SW 1271 (cell line): ENCODE measurements at regions not wholly inside any gene's neighbourhood (a gene's known extent, or its start where the extent isn't known, plus 50 kb on each side); places are given as distances from the start of the nearest gene placed in this dataset.

Source experiments
- DNase-seq, 2 experiments: peaks; one replicate each; lab custom pipeline; 2025; lab: John Stamatoyannopoulos, UW

DNA sequence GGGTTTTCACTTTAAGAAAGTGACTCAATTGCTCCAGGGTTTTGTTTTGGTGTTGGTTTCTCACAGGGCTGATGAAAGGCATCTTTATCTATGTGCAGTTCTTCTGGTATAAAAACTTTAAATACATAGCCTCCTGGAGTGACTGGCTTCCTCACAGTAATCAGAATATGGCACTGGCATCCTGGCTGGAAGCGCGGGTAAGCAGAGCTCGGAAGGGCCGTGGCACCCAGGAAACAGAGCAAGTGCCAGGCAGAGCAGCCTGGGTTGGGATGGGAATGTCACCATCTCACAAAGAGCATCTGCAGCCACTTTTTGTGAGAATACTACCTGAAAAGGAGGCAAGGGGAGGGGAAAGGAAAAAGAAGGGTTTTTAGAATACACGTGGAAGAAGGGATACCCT is 534.7 kb downstream of the PLCL1 start:
- no peak for DNase-seq

DNA sequence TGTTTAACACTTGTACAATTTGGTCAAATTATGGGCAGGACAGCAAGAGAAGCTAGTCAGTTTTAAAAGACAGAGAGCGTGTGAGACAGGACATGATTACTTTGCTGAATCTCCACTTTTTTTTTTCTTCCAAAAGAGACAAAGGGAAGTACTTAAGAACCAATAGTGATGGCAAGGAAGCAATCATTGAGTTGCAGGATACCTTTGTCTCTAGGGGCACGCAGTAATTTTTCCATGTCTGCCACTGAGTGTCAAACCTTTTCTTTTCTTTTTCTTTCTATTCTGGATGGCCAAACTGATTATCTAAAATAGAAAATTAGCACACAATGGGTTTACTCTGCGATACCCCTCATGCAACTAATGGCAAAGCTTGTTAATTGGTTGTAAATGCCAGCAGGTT is 533.0 kb downstream of the PLCL1 start:
- DNase-seq: no peak

DNA sequence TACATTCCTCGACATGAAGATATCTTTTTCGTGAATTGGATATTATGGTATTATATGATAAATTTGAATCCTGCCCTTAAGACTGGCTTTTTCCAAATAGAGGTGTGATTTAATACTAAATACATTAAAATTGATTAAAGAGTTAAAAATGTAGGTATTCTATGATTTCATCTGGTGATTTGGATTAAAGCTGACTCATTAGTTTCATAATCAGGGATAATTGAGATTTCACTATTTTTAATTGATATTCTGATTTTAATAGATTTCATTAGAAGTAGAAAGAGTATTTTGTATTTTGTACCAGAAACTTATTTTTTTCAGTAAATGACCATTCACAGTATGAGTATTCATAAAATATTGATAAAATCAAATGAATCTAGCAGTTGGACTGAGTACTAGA is 524.1 kb downstream of the PLCL1 start:
- no peak for DNase-seq

DNA sequence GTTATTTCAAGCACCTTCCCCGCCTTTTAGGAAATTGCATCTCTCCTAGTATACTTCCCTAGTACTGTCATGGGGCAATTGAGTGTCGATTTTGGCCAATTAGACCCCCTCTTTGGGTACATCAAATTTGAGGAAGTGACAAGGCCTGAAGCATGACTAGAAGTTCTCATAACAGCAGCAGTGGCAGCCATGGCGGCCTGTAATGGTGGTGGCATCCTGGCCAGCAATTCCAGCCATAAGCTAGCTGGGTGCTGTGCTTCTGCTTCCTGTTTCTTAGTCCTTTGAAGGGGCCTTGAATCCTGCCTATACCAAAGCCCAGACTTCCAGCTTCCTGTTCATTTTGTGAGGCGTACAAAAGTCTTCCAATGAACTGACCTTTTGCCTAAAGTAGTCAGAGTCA is 523.1 kb downstream of the PLCL1 start:
- DNase-seq: no peak

DNA sequence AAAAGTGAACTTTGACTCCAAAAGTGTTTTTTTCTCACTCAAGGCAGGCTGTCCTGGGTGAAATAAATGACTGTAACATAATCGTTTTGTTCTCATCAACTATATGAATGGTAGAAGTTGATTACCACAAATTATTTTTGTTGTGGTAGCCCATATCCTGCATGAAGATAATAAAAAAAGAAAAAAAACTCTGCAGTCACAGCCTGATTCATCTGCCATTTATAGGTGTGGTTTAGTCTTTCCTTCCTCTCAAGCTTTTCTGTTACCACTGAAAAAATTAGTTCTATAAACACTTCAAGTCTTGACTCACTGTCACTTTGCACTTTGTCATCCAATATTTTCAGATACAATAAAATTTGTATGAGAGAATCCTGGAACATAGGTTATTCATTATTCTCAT is 522.0 kb downstream of the PLCL1 start:
- DNase-seq: no peak

DNA sequence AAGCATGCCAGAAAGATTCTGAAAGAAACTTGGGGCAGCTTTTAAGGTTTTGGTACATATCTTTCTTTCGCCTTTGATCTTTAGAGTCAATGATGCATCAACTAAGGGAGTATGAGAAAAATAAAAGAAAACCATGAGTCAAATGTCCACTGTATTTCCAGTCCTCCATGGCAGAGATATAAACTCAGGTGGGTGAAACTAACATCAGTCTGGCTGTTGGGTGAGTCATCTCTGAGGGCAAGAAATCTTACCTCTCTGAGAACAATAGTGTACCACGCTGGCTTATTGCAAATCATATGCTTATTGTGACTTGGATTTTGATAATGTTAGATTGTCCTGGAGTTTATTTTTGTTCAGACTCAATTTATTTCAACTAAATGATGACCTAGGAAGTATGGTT is 521.0 kb downstream of the PLCL1 start:
- no peak for DNase-seq

DNA sequence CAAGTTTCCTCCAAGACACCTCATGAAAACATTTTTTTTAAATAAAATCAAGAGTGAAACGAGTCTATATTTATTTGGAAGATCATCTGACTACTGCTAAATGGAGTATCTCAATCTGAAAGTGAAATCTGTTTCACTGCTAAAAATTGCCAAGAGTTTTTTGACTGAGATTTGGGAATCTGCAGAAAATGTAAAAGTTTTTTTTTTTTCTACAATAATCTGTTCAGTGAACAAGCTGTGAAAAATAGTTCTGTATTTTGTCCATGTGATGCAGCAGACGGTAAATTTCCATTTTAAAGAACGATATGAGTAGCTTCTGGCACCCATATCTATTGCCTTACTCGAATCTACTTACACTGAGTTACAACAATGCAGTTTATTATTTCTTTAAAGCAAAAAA is 519.7 kb downstream of the PLCL1 start:
- DNase-seq: no peak

DNA sequence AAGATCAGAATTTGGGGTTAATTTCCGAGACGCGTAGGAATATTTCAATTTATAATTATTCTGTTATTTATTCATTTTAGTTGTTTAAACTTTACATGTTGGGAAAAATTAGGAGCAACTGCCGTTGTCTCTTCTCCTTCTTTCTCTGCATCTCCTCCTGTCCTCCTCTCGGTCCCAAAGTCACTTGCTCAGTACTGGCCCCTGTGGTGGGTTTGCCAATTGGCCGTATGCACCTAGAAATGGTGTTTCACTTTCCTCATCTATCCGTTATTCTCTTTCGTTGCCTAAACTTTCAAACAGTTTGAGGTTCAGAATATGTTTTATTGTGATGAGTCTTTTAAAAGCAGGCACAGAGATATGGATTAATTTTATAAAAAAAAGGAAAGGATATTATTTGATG is 517.9 kb downstream of the PLCL1 start:
- no peak for DNase-seq

DNA sequence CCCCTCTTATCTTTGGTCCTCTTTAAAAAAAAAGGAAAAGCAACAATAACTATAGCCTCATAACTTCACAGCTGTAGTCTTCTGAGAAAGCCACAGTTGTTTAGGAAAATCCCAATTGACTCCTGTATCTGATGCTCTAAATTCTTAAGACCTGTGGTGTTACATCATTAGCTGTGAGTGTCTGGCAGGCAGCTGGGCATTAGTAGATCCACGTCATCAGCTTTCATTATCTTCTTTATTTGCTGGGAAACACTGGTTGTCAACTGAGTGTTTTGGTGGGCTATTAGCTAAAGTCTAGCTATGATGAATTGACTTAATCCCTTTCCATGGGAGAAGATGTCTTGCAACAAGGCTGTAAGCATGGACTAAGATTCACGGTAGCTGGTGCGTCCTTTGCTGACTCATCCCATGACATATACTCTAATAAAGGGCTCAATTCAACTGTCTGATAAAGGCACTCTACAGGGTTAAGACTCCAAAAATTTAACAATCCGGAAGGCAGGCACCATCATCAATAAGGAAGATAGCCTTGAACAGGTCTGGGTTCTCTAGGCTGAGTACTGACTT is 517.2 kb downstream of the PLCL1 start:
- no peak for DNase-seq

DNA sequence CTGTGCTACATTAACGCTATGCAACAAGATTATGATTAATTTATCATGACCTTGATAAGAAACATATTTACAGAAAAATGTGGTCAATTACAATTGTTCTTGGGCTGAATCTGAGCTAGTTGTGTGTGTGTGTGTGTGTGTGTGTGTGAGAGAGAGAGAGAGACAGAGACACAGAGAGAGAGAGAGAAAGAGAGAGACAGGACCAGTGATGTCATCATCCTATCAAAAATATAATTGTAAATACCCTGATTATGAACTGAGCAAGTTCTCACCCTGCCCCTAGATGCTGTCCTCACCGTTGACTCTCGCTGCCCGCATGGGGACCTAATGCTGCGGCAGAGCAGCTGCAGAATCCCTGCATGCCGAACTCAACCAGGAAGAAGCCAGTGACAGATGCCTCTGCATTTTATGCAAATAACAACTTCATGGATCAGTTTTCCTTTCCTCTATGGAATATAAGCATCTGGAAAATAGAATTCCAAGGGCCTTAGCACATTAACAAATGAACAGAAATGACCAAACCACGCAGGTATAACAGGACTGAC is 512.5 kb downstream of the PLCL1 start:
- DNase-seq: no peak

DNA sequence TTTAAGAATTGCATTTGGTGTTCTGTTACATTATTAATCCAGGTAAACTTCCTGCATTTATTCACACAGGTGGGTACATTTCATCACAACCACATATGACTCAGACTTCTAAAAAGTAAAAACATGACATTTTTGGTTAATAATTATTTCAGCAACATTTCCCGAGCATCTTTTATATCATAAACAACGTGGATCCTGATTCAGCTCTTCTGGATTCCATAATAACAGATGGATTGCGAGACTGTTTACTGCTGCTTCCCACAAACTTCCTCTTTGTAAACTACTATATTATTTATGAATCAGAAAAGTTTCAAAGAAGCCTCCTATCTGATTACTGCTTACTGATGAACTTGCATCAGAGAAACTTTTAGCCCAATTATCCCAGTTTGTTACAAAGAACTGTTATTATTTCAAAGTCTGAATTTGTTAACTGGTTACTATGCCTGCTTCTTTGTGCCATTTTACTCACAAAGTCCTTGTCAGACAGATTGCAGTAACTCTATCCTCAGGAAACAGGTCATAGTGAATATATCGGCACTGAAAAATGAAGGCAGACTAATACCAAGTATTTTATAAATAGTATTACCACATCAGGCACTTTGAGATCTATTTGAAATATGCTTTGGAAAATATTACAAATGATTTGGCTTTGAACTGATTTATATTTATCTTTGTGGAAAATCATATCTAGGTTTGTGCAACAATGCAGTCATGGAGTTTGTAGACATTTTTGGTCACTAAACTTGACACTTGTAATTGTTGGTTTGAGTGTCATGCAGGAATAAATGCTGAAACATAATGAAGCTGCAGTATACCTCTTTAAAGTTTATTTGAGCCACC is 511.6 kb downstream of the PLCL1 start:
- DNase-seq: no peak

DNA sequence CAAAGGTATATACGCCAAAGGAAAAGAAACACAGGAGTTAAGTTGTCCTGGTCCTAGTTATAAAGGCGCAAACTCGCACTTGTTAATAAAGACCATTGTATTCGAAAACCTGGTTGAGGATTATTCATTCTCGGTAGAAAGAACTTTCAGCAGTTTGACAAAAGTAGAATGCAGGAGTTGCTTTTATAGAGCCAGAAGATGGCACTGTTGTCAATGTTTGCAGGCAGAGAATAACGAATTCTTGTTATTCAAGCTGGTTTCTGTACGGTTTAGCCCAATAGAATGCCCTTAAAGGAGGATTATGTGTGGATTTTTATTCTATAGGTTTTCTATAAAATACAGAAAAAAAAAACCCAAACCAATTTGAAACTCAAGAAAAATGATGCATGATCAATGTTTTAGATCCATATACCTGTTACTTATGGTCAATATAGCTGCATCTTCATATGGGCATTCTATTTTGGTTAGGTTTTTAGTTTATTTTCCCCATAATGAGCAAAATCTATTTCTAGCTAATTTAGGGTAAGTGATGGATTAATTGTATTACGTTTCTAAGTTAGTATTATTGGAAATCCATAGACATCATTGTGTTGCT is 510.3 kb downstream of the PLCL1 start:
- peak; percentile 22 to 47 for DNase-seq

DNA sequence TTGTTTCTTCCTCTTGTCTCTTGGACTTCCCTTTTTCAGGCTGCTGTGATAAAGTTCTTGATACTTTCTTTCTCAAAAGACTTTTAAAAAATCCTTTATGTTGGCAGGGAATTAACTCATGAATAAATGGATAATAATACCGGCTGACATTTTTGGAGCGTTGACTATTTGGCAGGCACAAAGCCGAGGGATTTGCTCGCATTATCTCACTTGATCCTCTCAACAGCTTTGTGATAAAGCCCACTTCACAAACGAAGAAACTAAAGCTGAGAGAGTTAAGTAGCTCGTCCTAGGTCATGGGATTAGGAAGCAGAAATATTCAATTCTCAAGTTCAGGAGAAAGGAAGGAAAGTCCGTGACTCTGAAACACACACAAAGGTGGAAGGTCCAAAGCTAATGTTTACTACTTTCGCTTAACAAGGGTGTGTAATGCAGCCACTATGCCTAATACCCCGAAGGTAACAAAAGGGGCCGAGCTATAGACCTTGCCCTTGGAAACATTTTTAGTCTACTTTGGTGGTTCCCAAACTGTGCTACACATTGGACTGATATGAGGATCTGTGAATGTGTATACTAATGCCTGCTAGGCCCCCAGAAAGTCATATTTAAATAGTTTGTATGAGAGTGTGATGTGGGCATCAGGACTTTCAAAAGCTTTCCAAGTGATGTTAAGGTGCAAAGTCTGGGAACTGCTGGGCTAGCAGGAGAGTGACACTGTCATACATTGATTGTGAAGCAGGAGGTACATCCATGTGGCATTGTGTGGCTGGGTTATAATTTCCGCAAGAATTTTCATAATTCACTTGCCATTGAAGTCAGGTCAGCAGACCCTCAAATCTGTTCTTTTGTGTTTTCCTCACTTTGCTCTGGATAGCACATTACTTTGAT is 508.4 kb downstream of the PLCL1 start:
- DNase-seq: no peak

DNA sequence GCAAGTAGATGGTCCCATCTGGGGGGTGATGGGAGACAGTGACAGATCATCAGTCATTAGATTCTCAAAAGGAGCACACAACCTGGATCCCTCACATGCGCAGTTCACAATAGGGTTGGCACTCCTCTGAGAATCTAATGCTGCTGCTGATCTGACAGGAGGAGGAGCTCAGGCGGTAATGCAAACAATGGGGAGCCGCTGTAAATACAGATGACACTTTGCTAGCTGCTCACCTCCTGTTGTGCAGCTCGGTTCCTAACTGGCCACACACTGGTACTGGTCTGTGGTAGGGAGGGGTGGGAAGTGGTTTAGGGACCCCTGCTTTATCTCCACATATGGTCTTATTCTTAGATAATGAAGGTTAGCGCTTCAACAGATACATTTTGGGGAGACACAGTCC is 506.6 kb downstream of the PLCL1 start:
- DNase-seq: no peak

DNA sequence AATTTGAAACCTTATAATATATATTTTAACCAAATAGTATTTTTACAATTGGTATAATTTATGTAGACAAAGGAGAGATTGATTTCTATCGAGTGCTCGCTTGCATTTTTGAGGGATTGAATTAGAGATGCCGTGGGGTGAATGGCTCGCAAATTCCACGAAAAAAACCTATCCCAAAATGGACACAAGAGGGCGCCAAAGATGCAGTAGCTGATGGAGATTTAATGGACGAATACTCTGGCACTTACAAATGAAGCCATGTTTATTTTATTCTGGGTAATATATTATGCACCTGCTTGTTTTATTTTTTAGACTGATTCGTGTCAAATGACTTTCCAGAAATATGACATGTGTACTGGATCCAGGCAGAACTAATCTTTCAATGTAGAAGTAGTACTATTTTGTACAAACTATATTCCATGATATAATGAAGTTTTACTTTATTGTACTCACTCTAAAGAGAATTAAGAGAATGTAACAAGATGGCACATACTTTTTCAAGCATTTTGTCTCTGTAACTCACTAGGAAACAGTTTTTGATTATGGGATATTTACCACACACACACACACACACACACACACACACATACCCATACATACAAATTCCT is 505.4 kb downstream of the PLCL1 start:
- peak in 1 of 2 experiments; percentile 42 for DNase-seq

DNA sequence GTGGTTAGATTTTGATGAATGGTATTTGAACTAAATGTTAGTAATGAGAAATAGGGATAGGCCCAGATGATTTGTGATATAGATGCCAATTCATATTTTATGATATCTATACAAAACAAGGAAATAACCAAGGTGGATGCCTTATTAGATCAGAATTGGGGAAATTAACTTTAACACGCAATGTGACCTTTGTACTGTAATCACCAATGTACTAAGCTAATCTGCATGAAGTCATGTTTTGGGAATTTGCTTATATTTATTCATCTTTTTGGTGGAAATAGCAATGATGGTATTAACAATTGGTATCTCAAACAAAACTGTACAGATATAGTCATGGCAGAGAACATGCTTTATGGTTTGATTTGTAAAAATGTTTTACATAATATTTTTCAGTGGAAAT is 504.7 kb downstream of the PLCL1 start:
- no peak for DNase-seq

DNA sequence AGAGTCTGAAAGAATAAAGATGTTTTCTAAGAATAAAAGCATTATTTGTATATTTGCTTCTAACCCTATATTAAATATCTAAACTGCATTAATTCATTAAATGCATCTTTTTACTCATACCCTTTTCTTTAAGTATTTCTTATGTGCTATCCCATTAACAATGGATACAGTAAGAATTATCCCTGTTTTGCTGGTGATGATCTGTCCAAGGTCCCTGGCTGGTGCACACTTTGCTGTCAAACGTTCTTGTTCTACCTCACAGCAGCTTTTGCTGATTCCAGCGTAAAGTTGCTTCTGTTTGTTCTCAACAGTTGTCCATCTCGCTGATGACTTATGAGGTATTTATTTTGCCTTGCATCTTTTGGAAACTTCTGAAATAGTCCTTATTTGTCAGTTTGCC is 504.0 kb downstream of the PLCL1 start:
- no peak for DNase-seq

DNA sequence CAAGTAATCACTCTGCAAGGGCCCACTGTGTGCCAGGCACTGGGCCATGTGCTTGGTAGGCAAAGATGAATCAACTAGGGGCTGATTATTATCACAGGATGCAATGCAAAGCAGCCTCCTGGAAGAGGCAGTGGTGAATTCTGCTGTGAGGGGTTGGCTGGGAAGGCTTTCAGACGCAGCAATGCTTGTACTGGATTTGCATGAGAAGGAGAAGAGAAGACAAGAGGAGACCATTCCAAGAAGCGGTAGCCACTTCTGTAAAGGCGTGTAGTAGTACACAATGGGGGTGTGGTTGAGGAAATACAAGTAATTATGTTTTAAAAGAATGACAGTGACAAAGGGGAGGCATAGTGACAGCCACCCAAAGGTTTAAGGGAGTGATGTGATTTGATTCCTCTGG is 502.7 kb downstream of the PLCL1 start:
- no peak for DNase-seq

DNA sequence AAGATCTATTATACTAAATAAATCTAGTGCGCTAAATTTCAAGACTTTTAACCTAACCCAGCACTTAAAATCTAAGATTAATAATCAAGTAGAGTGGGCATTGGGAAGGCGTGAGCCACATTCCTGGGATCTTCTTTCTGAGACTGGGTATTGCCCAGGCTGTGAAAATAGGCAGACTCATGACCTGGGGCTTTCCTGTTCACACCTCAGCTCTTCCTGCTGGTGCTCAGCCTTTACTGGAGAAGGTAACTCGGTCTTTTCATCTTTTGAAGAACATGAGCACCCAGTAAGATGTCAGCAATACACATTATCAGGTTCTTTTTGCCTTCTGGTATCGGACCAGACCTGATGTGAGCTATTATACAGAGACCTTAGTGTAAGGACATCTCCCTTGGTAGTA is 500.5 kb downstream of the PLCL1 start:
- no peak for DNase-seq

DNA sequence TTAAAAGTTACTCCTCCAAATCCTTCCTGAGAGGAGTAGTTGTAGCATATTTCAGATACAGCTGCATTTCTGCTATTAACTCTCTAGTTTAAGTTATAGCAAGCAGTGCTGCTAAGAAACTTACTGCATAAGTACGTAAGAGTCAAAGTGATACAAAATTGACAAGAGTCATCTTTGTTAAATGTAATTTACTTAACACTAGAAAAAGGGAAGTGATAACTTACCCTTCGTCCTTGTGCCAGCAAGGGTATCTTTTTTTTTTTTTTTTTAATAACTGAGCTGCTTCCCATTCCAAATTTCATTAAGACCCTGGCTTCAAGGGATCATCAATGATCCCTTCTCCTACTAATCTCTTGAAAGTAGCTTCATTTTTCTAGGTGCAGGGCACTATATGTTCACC is 493.0 kb downstream of the PLCL1 start:
- no peak for DNase-seq

DNA sequence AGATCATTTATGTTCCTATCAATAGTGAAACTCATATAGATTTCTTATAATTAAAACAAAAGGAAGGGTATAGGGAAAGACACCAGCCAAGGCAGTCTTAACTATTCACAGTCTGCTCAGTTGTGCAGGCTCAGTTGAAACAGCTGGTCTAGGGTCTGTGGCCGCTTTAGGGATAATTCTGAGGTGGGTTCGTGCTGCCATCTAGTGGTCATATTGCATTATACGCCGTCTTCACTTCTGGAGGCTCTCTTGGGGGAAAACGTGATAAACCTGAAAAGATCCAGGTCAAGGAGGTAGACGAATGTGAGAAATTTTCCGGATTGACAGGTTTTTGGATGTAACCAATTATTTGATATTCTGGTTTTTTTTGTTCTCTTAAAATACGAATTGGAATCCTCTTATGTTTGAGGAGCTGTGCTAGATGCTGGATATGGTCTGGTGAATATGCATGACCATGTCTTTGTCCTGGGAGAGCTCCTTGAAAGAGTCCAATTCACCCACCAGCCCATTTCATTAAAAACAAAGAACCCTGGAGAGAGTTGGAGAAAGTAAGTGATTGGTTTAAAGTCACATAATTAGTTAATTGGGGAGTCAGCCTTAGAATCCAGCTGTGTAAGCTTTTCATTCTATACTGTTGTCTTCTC is 492.4 kb downstream of the PLCL1 start:
- DNase-seq: peak; percentile 5 to 36
